ENCODE measurements at regions not wholly inside any gene's neighbourhood (a gene's known extent, or its start where the extent isn't known, plus 50 kb on each side); places are given as distances from the start of the nearest gene placed in this dataset.

- no peak overlapping the region for H3K4me3 Mint-ChIP-seq
- no peaks in the 10 kb centered on the region for H3K27me3 Mint-ChIP-seq
- H3K9me3 Mint-ChIP-seq (ENCODE audit: low read depth) = no peaks in the 10 kb centered on the region
These were observed 216.9 kb upstream of the NEIL3 start for GRCh38 chr4:177092807-177093206.

GRCh38 chr4:177093964-177094363 is 215.7 kb upstream of the NEIL3 start:
- Mint-ChIP-seq H3K27ac (no peak overlapping the region), H3K4me1 (no peaks in the 10 kb centered on the region), H3K36me3 (no peaks in the 10 kb centered on the region), H3K9me3 (ENCODE audit: low read depth) (no peaks in the 10 kb centered on the region), H3K27me3 (no peaks in the 10 kb centered on the region), H3K4me3 (no peak overlapping the region)
- DNase-seq = no peak
- ATAC-seq = no peak
- CTCF ChIA-PET = no interaction called here

More at GRCh38 chr4:177092807-177093206, 216.9 kb upstream of the NEIL3 start:
- Mint-ChIP-seq H3K36me3 (no peaks in the 10 kb centered on the region), H3K4me1 (no peaks in the 10 kb centered on the region), H3K27ac (no peak overlapping the region)
- ATAC-seq (no peak), DNase-seq (no peak)
- CTCF ChIA-PET = no interaction called here

GRCh38 chr4:177097291-177097690 is 212.4 kb upstream of the NEIL3 start:
- no peaks in the 10 kb centered on the region for H3K27me3 Mint-ChIP-seq
- no peaks in the 10 kb centered on the region for H3K9me3 Mint-ChIP-seq (ENCODE audit: low read depth)
- CTCF ChIA-PET = no interaction called here
- no peaks in the 10 kb centered on the region for H3K36me3 Mint-ChIP-seq
- DNase-seq (no peak), ATAC-seq (no peak)
- H3K27ac Mint-ChIP-seq = no peak overlapping the region
- H3K4me1 Mint-ChIP-seq = no peaks in the 10 kb centered on the region
- no peak overlapping the region for H3K4me3 Mint-ChIP-seq

GRCh38 chr4:177099211-177099610 is 210.5 kb upstream of the NEIL3 start:
- Mint-ChIP-seq H3K27me3 (no peaks in the 10 kb centered on the region), H3K27ac (no peak overlapping the region)
- CTCF ChIA-PET = no interaction called here

GRCh38 chr4:177100307-177100706 is 209.4 kb upstream of the NEIL3 start:
- no peak overlapping the region for H3K4me3 Mint-ChIP-seq
- DNase-seq (no peak), ATAC-seq (no peak)
- no peaks in the 10 kb centered on the region for H3K4me1 Mint-ChIP-seq
- CTCF ChIA-PET = no interaction called here
- H3K27ac Mint-ChIP-seq = no peak overlapping the region
- H3K27me3 Mint-ChIP-seq = no peaks in the 10 kb centered on the region
- H3K36me3 Mint-ChIP-seq = no peaks in the 10 kb centered on the region
- H3K9me3 Mint-ChIP-seq (ENCODE audit: low read depth) = no peaks in the 10 kb centered on the region

More at GRCh38 chr4:177099211-177099610, 210.5 kb upstream of the NEIL3 start:
- ATAC-seq (no peak), DNase-seq (no peak)
- H3K4me3 Mint-ChIP-seq = no peak overlapping the region
- no peaks in the 10 kb centered on the region for H3K9me3 Mint-ChIP-seq (ENCODE audit: low read depth)
- no peaks in the 10 kb centered on the region for H3K36me3 Mint-ChIP-seq
- H3K4me1 Mint-ChIP-seq = no peaks in the 10 kb centered on the region

GRCh38 chr4:177103619-177104018 is 206.1 kb upstream of the NEIL3 start:
- Mint-ChIP-seq H3K4me1 (no peaks in the 10 kb centered on the region), H3K9me3 (ENCODE audit: low read depth) (no peaks in the 10 kb centered on the region), H3K4me3 (no peak overlapping the region), H3K36me3 (no peaks in the 10 kb centered on the region), H3K27ac (no peak overlapping the region), H3K27me3 (no peaks in the 10 kb centered on the region)
- no peak for DNase-seq
- ATAC-seq = no peak
- CTCF ChIA-PET = no interaction called here

- Mint-ChIP-seq H3K27me3 (no peaks in the 10 kb centered on the region), H3K9me3 (ENCODE audit: low read depth) (no peaks in the 10 kb centered on the region), H3K4me3 (no peak overlapping the region), H3K4me1 (no peaks in the 10 kb centered on the region), H3K36me3 (no peaks in the 10 kb centered on the region), H3K27ac (no peak overlapping the region)
- ATAC-seq (no peak), DNase-seq (no peak)
- CTCF ChIA-PET = no interaction called here
These were observed 204.1 kb upstream of the NEIL3 start for GRCh38 chr4:177105536-177105935.

- H3K9me3 Mint-ChIP-seq (ENCODE audit: low read depth) = no peaks in the 10 kb centered on the region
- CTCF ChIA-PET = no interaction called here
- no peaks in the 10 kb centered on the region for H3K36me3 Mint-ChIP-seq
- ATAC-seq (no peak), DNase-seq (no peak)
- no peaks in the 10 kb centered on the region for H3K27me3 Mint-ChIP-seq
- no peak overlapping the region for H3K27ac Mint-ChIP-seq
- H3K4me3 Mint-ChIP-seq = no peak overlapping the region
- no peaks in the 10 kb centered on the region for H3K4me1 Mint-ChIP-seq
These were observed 202.3 kb upstream of the NEIL3 start for GRCh38 chr4:177107288-177107921.

- Mint-ChIP-seq H3K27ac (no peak overlapping the region), H3K36me3 (no peaks in the 10 kb centered on the region), H3K4me3 (no peak overlapping the region), H3K9me3 (ENCODE audit: low read depth) (no peaks in the 10 kb centered on the region), H3K27me3 (no peaks in the 10 kb centered on the region), H3K4me1 (no peaks in the 10 kb centered on the region)
- CTCF ChIA-PET = no interaction called here
- DNase-seq = no peak
- ATAC-seq = no peak
These were observed 201.0 kb upstream of the NEIL3 start for GRCh38 chr4:177108708-177109107.

GRCh38 chr4:177109769-177110168 is 199.9 kb upstream of the NEIL3 start:
- no peaks in the 10 kb centered on the region for H3K4me1 Mint-ChIP-seq
- CTCF ChIA-PET = interaction anchor here (0.7 kb wide), 1 partner anchor 581 kb away, joined by 3 read pairs; no protein-coding TSS in a partner anchor
- H3K9me3 Mint-ChIP-seq (ENCODE audit: low read depth) = no peaks in the 10 kb centered on the region

GRCh38 chr4:177116161-177116560 is 193.5 kb upstream of the NEIL3 start:
- no peak for DNase-seq
- H3K27me3 Mint-ChIP-seq = no peaks in the 10 kb centered on the region
- no peak overlapping the region for H3K4me3 Mint-ChIP-seq
- H3K27ac Mint-ChIP-seq = no peak overlapping the region
- CTCF ChIA-PET = no interaction called here
- H3K36me3 Mint-ChIP-seq = no peaks in the 10 kb centered on the region
- no peaks in the 10 kb centered on the region for H3K9me3 Mint-ChIP-seq (ENCODE audit: low read depth)
- no peak for ATAC-seq
- H3K4me1 Mint-ChIP-seq = no peaks in the 10 kb centered on the region

More at GRCh38 chr4:177109769-177110168, 199.9 kb upstream of the NEIL3 start:
- H3K27me3 Mint-ChIP-seq = no peaks in the 10 kb centered on the region
- no peak overlapping the region for H3K27ac Mint-ChIP-seq
- DNase-seq (no peak), ATAC-seq (no peak)
- H3K4me3 Mint-ChIP-seq = no peak overlapping the region
- H3K36me3 Mint-ChIP-seq = no peaks in the 10 kb centered on the region

- DNase-seq (no peak), ATAC-seq (no peak)
- Mint-ChIP-seq H3K4me3 (no peak overlapping the region), H3K36me3 (no peaks in the 10 kb centered on the region), H3K4me1 (no peaks in the 10 kb centered on the region), H3K27me3 (no peaks in the 10 kb centered on the region), H3K27ac (no peak overlapping the region), H3K9me3 (ENCODE audit: low read depth) (no peaks in the 10 kb centered on the region)
- CTCF ChIA-PET = no interaction called here
These were observed 192.4 kb upstream of the NEIL3 start for GRCh38 chr4:177117256-177117655.

- ATAC-seq (no peak), DNase-seq (no peak)
- Mint-ChIP-seq H3K27me3 (no peaks in the 10 kb centered on the region), H3K9me3 (ENCODE audit: low read depth) (no peaks in the 10 kb centered on the region), H3K4me1 (no peaks in the 10 kb centered on the region), H3K4me3 (no peak overlapping the region), H3K27ac (no peak overlapping the region), H3K36me3 (no peaks in the 10 kb centered on the region)
- CTCF ChIA-PET = no interaction called here
These were observed 191.1 kb upstream of the NEIL3 start for GRCh38 chr4:177118596-177118995.

GRCh38 chr4:177119021-177119471 is 190.6 kb upstream of the NEIL3 start:
- no peak overlapping the region for H3K4me3 Mint-ChIP-seq
- H3K9me3 Mint-ChIP-seq (ENCODE audit: low read depth) = no peaks in the 10 kb centered on the region
- H3K4me1 Mint-ChIP-seq = no peaks in the 10 kb centered on the region
- H3K27me3 Mint-ChIP-seq = no peaks in the 10 kb centered on the region
- ATAC-seq (no peak), DNase-seq (no peak)
- H3K36me3 Mint-ChIP-seq = no peaks in the 10 kb centered on the region
- H3K27ac Mint-ChIP-seq = no peak overlapping the region
- CTCF ChIA-PET = no interaction called here

GRCh38 chr4:177119691-177120090 is 190.0 kb upstream of the NEIL3 start:
- no peak for DNase-seq
- Mint-ChIP-seq H3K36me3 (no peaks in the 10 kb centered on the region), H3K9me3 (ENCODE audit: low read depth) (no peaks in the 10 kb centered on the region), H3K27me3 (no peaks in the 10 kb centered on the region), H3K27ac (no peak overlapping the region), H3K4me1 (no peaks in the 10 kb centered on the region), H3K4me3 (no peak overlapping the region)
- no peak for ATAC-seq
- CTCF ChIA-PET = no interaction called here
